Pulmonary artery endothelial cell (primary cell): ENCODE measurements at regions not wholly inside any gene's neighbourhood (a gene's known extent, or its start where the extent isn't known, plus 50 kb on each side); places are given as distances from the start of the nearest gene placed in this dataset.

Source experiments
- DNase-seq: peaks from one replicate; pipeline ENCODE4 v3.0.0-alpha.2; 2011; ENCODE audit warnings: low read depth, low spot score

GRCh38 chr15:81531109-81531592, 157.1 kb upstream of the TMC3 start:
- DNase-seq, result peak; percentile 60

- no peak for DNase-seq
These were observed 156.3 kb upstream of the TMC3 start for GRCh38 chr15:81530271-81530691.

- no peak for DNase-seq
These were observed 155.5 kb upstream of the TMC3 start for GRCh38 chr15:81529481-81529880.

GRCh38 chr15:81526029-81526428, 152.0 kb upstream of the TMC3 start:
- DNase-seq, result no peak

GRCh38 chr15:81524496-81524895, 150.5 kb upstream of the TMC3 start:
- no peak for DNase-seq

GRCh38 chr15:81523867-81524266, 149.9 kb upstream of the TMC3 start:
- no peak for DNase-seq

- no peak for DNase-seq
These were observed 146.5 kb upstream of the TMC3 start for GRCh38 chr15:81520480-81520879.

GRCh38 chr15:81516461-81516860, 142.4 kb upstream of the TMC3 start:
- DNase-seq, result peak; percentile 29

GRCh38 chr15:81516012-81516411, 142.0 kb upstream of the TMC3 start:
- no peak for DNase-seq

GRCh38 chr15:81514725-81515124, 140.7 kb upstream of the TMC3 start:
- no peak for DNase-seq

GRCh38 chr15:81511138-81511537, 137.1 kb upstream of the TMC3 start:
- no peak for DNase-seq

- no peak for DNase-seq
These were observed 133.8 kb upstream of the TMC3 start for GRCh38 chr15:81507831-81508230.

- no peak for DNase-seq
These were observed 132.9 kb upstream of the TMC3 start for GRCh38 chr15:81506936-81507335.

GRCh38 chr15:81506071-81506470, 132.1 kb upstream of the TMC3 start:
- DNase-seq, result no peak

- peak; percentile 84 for DNase-seq
These were observed 130.3 kb upstream of the TMC3 start for GRCh38 chr15:81504170-81504905.

- no peak for DNase-seq
These were observed 128.4 kb upstream of the TMC3 start for GRCh38 chr15:81502439-81502838.

GRCh38 chr15:81500081-81500480, 126.1 kb upstream of the TMC3 start:
- no peak for DNase-seq

GRCh38 chr15:81498294-81498693, 124.3 kb upstream of the TMC3 start:
- no peak for DNase-seq

- DNase-seq, result no peak
These were observed 123.2 kb upstream of the TMC3 start for GRCh38 chr15:81497238-81497637.

GRCh38 chr15:81495780-81496467, 121.9 kb upstream of the TMC3 start:
- no peak for DNase-seq

- no peak for DNase-seq
These were observed 119.1 kb upstream of the TMC3 start for GRCh38 chr15:81492969-81493645.

GRCh38 chr15:81492331-81492968, 118.4 kb upstream of the TMC3 start:
- peak; percentile 40 for DNase-seq
